Tibial nerve (tissue), 4 donors: ENCODE measurements at regions not wholly inside any gene's neighbourhood (a gene's known extent, or its start where the extent isn't known, plus 50 kb on each side); places are given as distances from the start of the nearest gene placed in this dataset.

Experiments used
- DNase-seq, 2 donors: peaks; one replicate each; pipeline ENCODE4 v3.0.0-alpha.2; 2019; ENCODE audit warnings: low spot score in 2 of 2
- H3K27ac ChIP-seq, 4 donors: fragments of 200-600 bp; sonication (generic) in 3 of 4; one replicate each; pipeline ENCODE4 v1.5.1; 2017 to 2019; ENCODE audit warnings: mild to moderate bottlenecking in 1 of 4
- H3K27me3 ChIP-seq, 2 donors: fragments of 200-600 bp; sonication (generic) in 1 of 2; one replicate each; pipeline versions ENCODE4 v1.5.1 to v1.6.0; 2017 to 2019
- H3K36me3 ChIP-seq, 3 donors: fragments of 200-600 bp; sonication (generic); one replicate each; pipeline ENCODE4 v1.5.1; 2018 to 2019
- H3K4me1 ChIP-seq, 4 donors: fragments of 200-600 bp; sonication (generic) in 3 of 4; one replicate each; pipeline ENCODE4 v1.5.1; 2017 to 2019
- H3K4me3 ChIP-seq, 4 donors: fragments of 200-600 bp; sonication (generic) in 3 of 4; one replicate each; pipeline ENCODE4 v1.5.1; 2017 to 2019; ENCODE audit warnings: mild to moderate bottlenecking in 1 of 4, moderate library complexity in 1 of 4
- H3K9me3 ChIP-seq, 4 donors: fragments of 200-600 bp; sonication (generic) in 3 of 4; one replicate each; pipeline ENCODE4 v1.5.1; 2017 to 2019
- EP300 ChIP-seq, 2 donors: sonication (generic); formaldehyde crosslinking; IDR thresholded peaks; one replicate each; pipeline ENCODE4 v1.6.1; 2017; ENCODE audit warnings: antibody characterized with exemption in 2 of 2, mild to moderate bottlenecking in 1 of 2
- POLR2A ChIP-seq, 2 donors: fragments of 450-650 bp; IDR thresholded peaks; one replicate each; pipeline ENCODE4 v1.6.1; 2017; ENCODE audit warnings: antibody characterized with exemption in 2 of 2, mild to moderate bottlenecking in 2 of 2, moderate library complexity in 2 of 2
- WGBS, 2 donors: methylation state at CpG; one replicate each; pipeline ENCODE4 v1.1.5; 2018; 5-methylcytosine and 5-hydroxymethylcytosine counted together
- TF ChIP-seq, protein P1 (sequence below), 5 experiments: fragments of 200-600 bp in 3 of 5; fragments of 450-650 bp in 2 of 5; sonication (generic) in 3 of 5; IDR thresholded peaks; one replicate each; pipeline ENCODE4 v1.5.1; 2016 to 2019; ENCODE audit warnings: antibody characterized with exemption in 5 of 5, mild to moderate bottlenecking in 3 of 5, moderate library complexity in 2 of 5

- Histone ChIP-seq H3K9me3 (peaks cover 0 to 6% (median 0%) of the 10 kb centered on the region in 4 donors), H3K27me3 (no peaks in the 10 kb centered on the region), H3K36me3 (no peaks in the 10 kb centered on the region), H3K4me3 (no peak overlapping the region), H3K27ac (no peak overlapping the region), H3K4me1 (no peaks in the 10 kb centered on the region)
- WGBS, 2 donors: 65 to 67% methylated on average over 7 of the region's 7 CpGs
- TF ChIP-seq, protein P1, sequence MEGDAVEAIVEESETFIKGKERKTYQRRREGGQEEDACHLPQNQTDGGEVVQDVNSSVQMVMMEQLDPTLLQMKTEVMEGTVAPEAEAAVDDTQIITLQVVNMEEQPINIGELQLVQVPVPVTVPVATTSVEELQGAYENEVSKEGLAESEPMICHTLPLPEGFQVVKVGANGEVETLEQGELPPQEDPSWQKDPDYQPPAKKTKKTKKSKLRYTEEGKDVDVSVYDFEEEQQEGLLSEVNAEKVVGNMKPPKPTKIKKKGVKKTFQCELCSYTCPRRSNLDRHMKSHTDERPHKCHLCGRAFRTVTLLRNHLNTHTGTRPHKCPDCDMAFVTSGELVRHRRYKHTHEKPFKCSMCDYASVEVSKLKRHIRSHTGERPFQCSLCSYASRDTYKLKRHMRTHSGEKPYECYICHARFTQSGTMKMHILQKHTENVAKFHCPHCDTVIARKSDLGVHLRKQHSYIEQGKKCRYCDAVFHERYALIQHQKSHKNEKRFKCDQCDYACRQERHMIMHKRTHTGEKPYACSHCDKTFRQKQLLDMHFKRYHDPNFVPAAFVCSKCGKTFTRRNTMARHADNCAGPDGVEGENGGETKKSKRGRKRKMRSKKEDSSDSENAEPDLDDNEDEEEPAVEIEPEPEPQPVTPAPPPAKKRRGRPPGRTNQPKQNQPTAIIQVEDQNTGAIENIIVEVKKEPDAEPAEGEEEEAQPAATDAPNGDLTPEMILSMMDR (IDR thresholded peaks at IDR 0.05): no peak
- TF ChIP-seq EP300 (IDR thresholded peaks at IDR 0.05): no peak
- TF ChIP-seq POLR2A (IDR thresholded peaks at IDR 0.05): no peak
- DNase-seq: no peak
Observed at GRCh38 chr18:26768385-26768784, 97.1 kb downstream of the AQP4 start.

GRCh38 chr18:26765498-26765897 is 100.0 kb downstream of the AQP4 start:
- H3K27me3 ChIP-seq: no peaks in the 10 kb centered on the region
- no peak for TF ChIP-seq EP300 (IDR thresholded peaks at IDR 0.05)
- TF ChIP-seq, protein P1 (IDR thresholded peaks at IDR 0.05): no peak
- peaks cover 0 to 6% (median 0%) of the 10 kb centered on the region in 4 donors for H3K9me3 ChIP-seq
- H3K36me3 ChIP-seq: no peaks in the 10 kb centered on the region
- 90 to 100% methylated on average over 2 of the region's 2 CpGs for WGBS, 2 donors
- H3K4me1 ChIP-seq: no peaks in the 10 kb centered on the region
- H3K27ac ChIP-seq: no peak overlapping the region
- no peak for DNase-seq
- no peak overlapping the region for H3K4me3 ChIP-seq

DNA sequence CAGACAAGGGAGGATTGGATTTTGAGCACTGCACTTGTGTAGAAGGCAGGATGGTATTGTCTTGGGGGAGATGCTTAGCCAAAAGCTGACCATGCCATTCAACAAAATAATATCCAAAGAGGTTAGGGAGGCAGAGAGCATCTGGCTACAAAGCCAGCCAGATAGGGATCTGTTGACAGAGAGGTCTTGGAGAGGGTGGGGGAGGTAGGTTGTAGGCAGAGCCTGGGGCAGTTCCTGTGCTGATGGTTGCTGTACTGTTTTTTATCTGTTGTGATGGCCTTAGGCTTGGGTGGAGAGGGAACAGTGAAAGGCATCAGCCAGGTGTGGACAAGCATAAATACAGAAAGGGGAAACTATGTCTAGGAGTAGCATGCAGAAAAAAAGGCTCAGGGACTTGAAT is 100.9 kb downstream of the AQP4 start:
- no peak for DNase-seq
- Histone ChIP-seq H3K27ac (no peak overlapping the region), H3K4me3 (no peak overlapping the region), H3K4me1 (no peaks in the 10 kb centered on the region), H3K9me3 (peaks cover 0 to 6% (median 0%) of the 10 kb centered on the region in 4 donors), H3K36me3 (no peaks in the 10 kb centered on the region), H3K27me3 (no peaks in the 10 kb centered on the region)
- TF ChIP-seq EP300 (IDR thresholded peaks at IDR 0.05): no peak
- no peak for TF ChIP-seq POLR2A (IDR thresholded peaks at IDR 0.05)
- TF ChIP-seq, protein P1 (IDR thresholded peaks at IDR 0.05): no peak

DNA sequence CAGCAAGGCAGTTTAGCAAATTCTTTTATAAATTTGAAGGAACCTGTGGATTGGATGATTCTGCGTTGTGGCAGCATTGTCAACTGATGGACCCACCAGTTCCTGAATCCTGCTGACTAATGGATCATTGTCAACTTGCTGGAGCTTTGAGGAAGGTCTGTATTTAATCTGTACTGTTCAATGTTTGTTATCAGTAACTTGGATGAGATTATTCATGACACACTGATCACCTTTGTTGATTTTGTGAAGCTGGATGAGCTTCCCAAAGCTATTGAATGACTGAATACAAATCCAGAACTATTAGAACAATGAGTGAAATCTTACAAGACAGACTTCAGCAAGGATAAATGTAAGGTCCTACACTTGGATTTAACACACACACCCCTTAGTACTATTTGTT is 101.3 kb downstream of the AQP4 start:
- Histone ChIP-seq H3K4me3 (no peak overlapping the region), H3K27ac (no peak overlapping the region), H3K9me3 (peaks cover 0 to 6% (median 0%) of the 10 kb centered on the region in 4 donors), H3K36me3 (no peaks in the 10 kb centered on the region), H3K4me1 (no peaks in the 10 kb centered on the region), H3K27me3 (no peaks in the 10 kb centered on the region)
- no peak for DNase-seq
- TF ChIP-seq EP300 (IDR thresholded peaks at IDR 0.05) (no peak), POLR2A (IDR thresholded peaks at IDR 0.05) (no peak)
- TF ChIP-seq, protein P1 (IDR thresholded peaks at IDR 0.05): no peak
- 89% methylated on average over 1 of the region's 1 CpG for WGBS, 2 donors

DNA sequence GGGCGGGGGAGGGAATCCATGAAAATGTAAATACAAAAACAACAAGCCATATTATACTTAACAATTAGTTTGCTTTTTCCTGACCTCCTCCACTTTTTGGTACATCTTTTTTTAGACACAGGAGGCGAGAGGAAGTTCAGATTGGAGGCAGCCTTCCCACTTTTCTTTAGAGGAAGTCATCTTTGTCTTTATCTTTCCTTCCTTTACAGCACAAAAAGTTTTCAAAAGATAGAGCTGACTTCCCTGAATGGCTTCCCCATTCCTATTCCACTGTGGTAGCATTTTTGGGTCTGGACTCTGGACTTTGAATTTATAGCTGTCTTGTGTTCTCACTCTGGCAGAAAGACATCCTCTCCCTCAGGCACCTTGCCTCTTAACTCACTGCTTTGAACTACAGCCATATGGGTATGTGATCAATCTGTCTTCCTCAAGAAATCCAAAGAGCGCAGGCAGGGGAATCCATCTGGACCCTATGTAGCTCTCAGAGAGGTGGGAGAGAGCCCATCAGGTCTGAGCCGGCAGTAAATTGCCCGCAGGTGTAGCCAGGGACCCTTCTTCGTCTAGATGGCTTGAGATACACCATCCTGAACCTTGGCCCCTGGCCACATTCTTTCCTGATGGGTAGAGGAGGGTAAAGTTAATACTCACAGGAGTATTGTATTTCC is 101.9 kb downstream of the AQP4 start:
- no peak overlapping the region for H3K27ac ChIP-seq
- H3K4me1 ChIP-seq: no peaks in the 10 kb centered on the region
- H3K9me3 ChIP-seq: peaks cover 0 to 6% (median 0%) of the 10 kb centered on the region in 4 donors
- TF ChIP-seq EP300 (IDR thresholded peaks at IDR 0.05): no peak
- TF ChIP-seq, protein P1 (IDR thresholded peaks at IDR 0.05): no peak
- no peak for TF ChIP-seq POLR2A (IDR thresholded peaks at IDR 0.05)
- no peak overlapping the region for H3K4me3 ChIP-seq
- DNase-seq: no peak
- no peaks in the 10 kb centered on the region for H3K27me3 ChIP-seq
- H3K36me3 ChIP-seq: no peaks in the 10 kb centered on the region
- WGBS, 2 donors: 56 to 65% methylated on average over 6 of the region's 6 CpGs
